ENCODE measurements at regions not wholly inside any gene's neighbourhood (a gene's known extent, or its start where the extent isn't known, plus 50 kb on each side); places are given as distances from the start of the nearest gene placed in this dataset.
"Not testable (repeated sequence)": the region's sequence is repeated elsewhere in the genome, so short reads cannot be mapped to it uniquely, and the experiment has no call there.

- no peak for DNase-seq
Measured at GRCh38 chr16:56011808-56012481, 136.8 kb upstream of the CES5A start.

GRCh38 chr16:56005958-56006357, 130.8 kb upstream of the CES5A start:
- DNase-seq = no peak

- no peak for DNase-seq
Measured at GRCh38 chr16:55999683-56000082, 124.5 kb upstream of the CES5A start.

GRCh38 chr16:55993088-55993487, 117.9 kb upstream of the CES5A start:
- no peak for DNase-seq

- DNase-seq = no peak
Measured at GRCh38 chr16:55992551-55992950, 117.4 kb upstream of the CES5A start.

GRCh38 chr16:55991843-55992242, 116.7 kb upstream of the CES5A start:
- DNase-seq = no peak

- no peak for DNase-seq
Measured at GRCh38 chr16:55989569-55989907, 114.4 kb upstream of the CES5A start.

- not testable (repeated sequence) for DNase-seq
Measured at GRCh38 chr16:55988850-55989568, 113.8 kb upstream of the CES5A start.

- DNase-seq = no peak
Measured at GRCh38 chr16:55988013-55988412, 112.8 kb upstream of the CES5A start.

GRCh38 chr16:55982597-55982996, 107.4 kb upstream of the CES5A start:
- DNase-seq = no peak

GRCh38 chr16:55981557-55981956, 106.4 kb upstream of the CES5A start:
- no peak for DNase-seq

- DNase-seq = no peak
Measured at GRCh38 chr16:55976815-55977214, 101.6 kb upstream of the CES5A start.

- DNase-seq = no peak
Measured at GRCh38 chr16:55971447-55971846, 96.3 kb upstream of the CES5A start.

GRCh38 chr16:55968221-55968620, 93.0 kb upstream of the CES5A start:
- DNase-seq = no peak

- no peak for DNase-seq
Measured at GRCh38 chr16:55964923-55965475, 89.8 kb upstream of the CES5A start.

- no peak for DNase-seq
Measured at GRCh38 chr16:55955845-55956244, 80.7 kb upstream of the CES5A start.

- DNase-seq = no peak
Measured at GRCh38 chr16:55955424-55955823, 80.3 kb upstream of the CES5A start.

- no peak for DNase-seq
Measured at GRCh38 chr16:55954906-55955305, 79.7 kb upstream of the CES5A start.

GRCh38 chr16:55949518-55949917, 74.3 kb upstream of the CES5A start:
- DNase-seq = no peak

- no peak for DNase-seq
Measured at GRCh38 chr16:55948230-55948629, 73.1 kb upstream of the CES5A start.

- no peak for DNase-seq
Measured at GRCh38 chr16:55947366-55947765, 72.2 kb upstream of the CES5A start.

- peak in 1 of 2 experiments; percentile 55 for DNase-seq
Measured at GRCh38 chr16:55944377-55944802, 69.2 kb upstream of the CES5A start.

- DNase-seq = no peak
Measured at GRCh38 chr16:55943267-55943666, 68.1 kb upstream of the CES5A start.

GRCh38 chr16:55942821-55943220, 67.6 kb upstream of the CES5A start:
- no peak for DNase-seq
